MV-4-11 (cell line): ENCODE measurements at regions not wholly inside any gene's neighbourhood (a gene's known extent, or its start where the extent isn't known, plus 50 kb on each side); places are given as distances from the start of the nearest gene placed in this dataset.
A peak's percentile ranks its signal among the peaks of the same experiment; 100 is the strongest.

ENCODE experiments used
- DNase-seq: peaks from one replicate; lab custom pipeline; 2025; lab: John Stamatoyannopoulos, UW

- DNase-seq, result peak; percentile 10
Observed at GRCh38 chr18:14031053-14031452, 101.2 kb downstream of the ZNF519 start.

DNA sequence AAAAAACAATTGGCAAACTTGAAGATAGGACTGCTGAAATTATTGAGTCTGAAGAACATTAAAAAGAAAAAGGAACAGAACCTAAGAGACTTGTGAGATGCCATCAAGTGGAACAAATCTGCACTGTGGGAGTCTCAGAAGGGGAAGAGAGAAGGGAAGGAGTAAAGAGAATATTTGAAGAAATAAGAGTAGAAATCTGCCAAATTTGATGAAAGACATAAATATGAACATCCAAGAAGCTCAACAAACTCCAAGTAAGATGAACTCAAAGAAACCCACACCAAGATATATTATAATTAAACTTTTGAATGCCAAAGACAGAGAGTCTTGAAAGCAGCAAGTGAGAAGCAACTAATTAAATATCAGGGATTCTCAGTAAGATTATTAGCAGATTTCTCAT, 102.7 kb downstream of the ZNF519 start:
- no peak for DNase-seq

DNA sequence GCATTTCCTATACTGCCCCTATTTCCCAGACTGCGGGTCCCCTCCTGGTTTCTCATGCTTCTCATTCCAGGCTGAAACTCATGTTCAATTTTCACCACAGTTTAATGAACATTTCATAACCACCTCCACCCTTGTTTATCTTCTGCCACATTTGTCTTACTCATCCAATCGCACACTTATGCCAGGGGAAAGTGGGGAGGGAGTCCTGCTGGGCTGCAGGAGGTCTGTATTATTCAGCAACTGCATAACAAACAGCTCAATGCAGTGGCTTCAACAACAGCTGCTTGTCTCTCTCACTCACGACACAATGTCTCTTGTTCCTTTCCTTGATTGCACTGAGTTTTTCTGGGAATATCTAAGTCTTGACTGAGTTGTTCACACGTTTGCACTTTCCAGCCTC, 106.0 kb downstream of the ZNF519 start:
- DNase-seq, result no peak

GRCh38 chr18:14025306-14025940, 106.8 kb downstream of the ZNF519 start:
- no peak for DNase-seq

DNA sequence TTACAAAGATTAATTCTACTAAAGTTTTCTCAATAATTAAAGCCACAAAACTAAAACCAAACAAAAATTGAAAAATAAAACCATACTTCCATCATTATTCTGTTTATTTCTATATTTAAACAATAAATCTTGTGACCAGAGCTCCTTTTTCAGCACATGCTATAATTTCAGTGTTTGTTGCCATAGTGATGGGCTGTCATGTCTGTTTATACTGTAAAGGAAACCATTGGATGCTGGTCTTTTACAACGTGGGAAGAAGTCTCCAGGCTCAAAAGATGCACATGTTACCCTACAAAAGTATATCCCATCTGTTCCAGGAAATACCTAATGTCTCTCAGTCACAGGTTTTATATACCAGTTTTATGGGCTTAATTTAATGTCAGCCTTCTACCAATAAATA, 100.1 kb upstream of the MC2R start:
- DNase-seq, result no peak

DNA sequence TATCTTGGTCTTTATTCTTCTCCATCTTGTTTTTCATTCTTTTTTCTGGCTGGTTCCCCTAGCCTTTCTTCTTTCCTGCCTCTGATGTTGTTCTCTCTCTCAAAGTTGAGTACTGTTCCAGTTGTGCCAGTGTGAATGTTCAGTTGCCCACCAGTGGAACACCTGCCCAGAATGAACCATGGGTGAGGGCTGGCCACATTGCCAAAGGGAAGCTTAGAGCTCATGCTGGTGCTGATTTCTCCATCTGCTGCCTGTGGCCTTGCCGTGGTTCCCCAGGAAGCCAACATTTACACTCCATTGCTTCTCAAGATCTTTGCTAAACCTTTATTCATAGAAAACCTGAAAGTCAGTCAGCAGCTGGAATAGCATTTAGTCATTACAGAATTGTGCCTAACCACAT, 99.1 kb upstream of the MC2R start:
- DNase-seq, result no peak

- DNase-seq, result no peak
Observed at GRCh38 chr18:14000884-14001283, 85.5 kb upstream of the MC2R start.

DNA sequence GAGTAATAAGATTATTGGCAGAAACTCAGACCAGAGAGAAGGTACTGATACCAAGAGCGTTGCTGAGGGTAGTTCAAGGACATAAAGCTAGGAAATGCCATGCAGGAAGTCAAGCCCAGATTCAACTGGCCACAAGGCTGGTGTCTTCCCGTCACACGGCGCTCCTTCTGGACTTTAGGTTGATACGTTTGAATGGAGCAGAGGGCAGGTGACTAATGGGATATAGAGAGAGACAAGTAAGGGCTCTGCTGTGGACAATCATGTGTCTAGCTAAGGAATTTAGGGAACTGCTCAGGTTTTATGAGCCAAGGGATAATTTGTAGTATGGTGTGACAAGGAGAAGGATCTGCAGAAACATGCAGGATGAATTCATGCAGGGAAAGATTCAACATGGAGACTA, 83.9 kb upstream of the MC2R start:
- DNase-seq, result no peak

GRCh38 chr18:13998571-13998970, 83.2 kb upstream of the MC2R start:
- DNase-seq, result no peak

DNA sequence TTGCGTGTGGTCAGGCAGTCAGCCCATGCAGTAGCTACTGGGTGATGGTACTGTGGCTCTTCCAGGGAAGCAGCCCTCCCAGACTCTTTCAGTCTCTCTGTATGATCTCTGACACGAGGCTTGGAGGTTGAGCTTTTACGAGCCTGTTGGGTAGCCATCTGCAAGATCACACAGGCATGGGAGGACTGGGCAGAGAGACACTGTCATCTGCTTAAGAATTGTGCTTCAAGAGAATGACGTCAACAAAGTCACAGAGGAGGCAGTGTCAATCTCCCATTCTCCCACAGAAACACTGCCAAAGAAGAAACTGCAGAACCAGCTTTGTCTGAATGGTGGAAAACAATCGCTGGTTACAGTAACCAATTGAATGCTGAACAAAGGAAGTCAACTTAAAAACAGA, 78.4 kb upstream of the MC2R start:
- DNase-seq, result no peak

- DNase-seq, result no peak
Observed at GRCh38 chr18:13992826-13993540, 77.6 kb upstream of the MC2R start.

GRCh38 chr18:13989199-13989598, 73.9 kb upstream of the MC2R start:
- DNase-seq, result no peak

GRCh38 chr18:13987956-13988355, 72.6 kb upstream of the MC2R start:
- no peak for DNase-seq

- DNase-seq, result no peak
Observed at GRCh38 chr18:13984080-13984479, 68.7 kb upstream of the MC2R start.

DNA sequence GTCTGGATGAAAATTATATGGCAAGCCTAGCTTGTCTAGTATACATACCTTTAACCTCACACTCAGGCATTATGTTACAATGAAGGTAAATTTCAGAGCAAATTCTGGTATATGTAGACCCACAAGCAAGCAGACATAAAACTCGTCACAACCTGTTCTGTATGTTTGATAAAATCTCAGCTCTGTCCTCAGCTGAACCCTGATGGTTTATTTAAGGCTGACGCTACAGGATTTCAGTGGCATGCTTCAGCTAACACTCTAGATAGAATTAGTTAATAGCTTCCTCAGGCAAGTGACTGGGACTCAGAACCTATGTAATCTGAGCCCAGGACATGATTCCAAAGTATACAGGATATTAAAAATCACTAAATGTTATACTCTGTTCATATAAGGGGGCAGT, 68.2 kb upstream of the MC2R start:
- no peak for DNase-seq

- no peak for DNase-seq
Observed at GRCh38 chr18:13982126-13982525, 66.8 kb upstream of the MC2R start.

DNA sequence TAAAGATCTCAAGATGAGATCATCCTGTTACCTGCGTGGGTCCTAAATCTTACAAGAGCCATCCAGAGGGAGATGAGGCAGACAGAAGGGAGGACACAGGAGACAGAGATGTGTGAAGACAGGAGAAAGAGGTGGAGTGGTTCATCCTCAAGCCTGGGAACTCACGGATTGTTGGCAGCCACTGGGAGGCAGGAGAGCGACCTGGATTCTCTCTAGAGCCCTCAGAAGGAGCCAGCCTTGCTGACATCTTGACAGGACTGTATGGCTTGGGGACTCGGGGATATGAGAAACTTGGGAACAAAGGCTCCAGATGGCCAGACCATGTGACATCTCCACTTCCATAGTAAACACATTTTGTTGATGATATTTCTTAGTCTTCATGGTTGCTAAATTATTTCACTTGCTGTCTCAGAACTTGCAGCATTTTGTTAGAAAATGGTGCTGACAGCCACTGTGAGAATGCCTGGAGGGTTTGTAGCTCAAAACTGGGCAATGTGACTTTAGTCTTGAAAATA, 57.8 kb upstream of the MC2R start:
- DNase-seq, result no peak
